Thymus (tissue), 11 donors: ENCODE measurements at regions not wholly inside any gene's neighbourhood (a gene's known extent, or its start where the extent isn't known, plus 50 kb on each side); places are given as distances from the start of the nearest gene placed in this dataset.

Source experiments
- DNase-seq, 9 donors: peaks; one replicate each; pipeline ENCODE4 v3.0.0-alpha.2; 2013; ENCODE audit warnings: low spot score in 9 of 9, low read depth in 6 of 9, missing footprints in 1 of 9
- H3K27ac ChIP-seq, 2 donors: one replicate each; pipeline ENCODE4 v1.5.1; 2013; ENCODE audit warnings: control low read depth in 1 of 2, low read depth in 1 of 2, low read length in 1 of 2, mild to moderate bottlenecking in 1 of 2, moderate library complexity in 1 of 2
- H3K27me3 ChIP-seq, 2 donors: one replicate each; pipeline ENCODE4 v1.5.1; 2013; ENCODE audit warnings: low read length in 1 of 2; ENCODE audit not compliant: control insufficient read depth in 2 of 2, insufficient read depth in 1 of 2
- H3K36me3 ChIP-seq, 2 donors: one replicate each; pipeline ENCODE4 v1.5.1; 2013; ENCODE audit warnings: low read length in 1 of 2, mild to moderate bottlenecking in 1 of 2, moderate library complexity in 1 of 2; ENCODE audit not compliant: control insufficient read depth in 2 of 2, insufficient read depth in 2 of 2
- H3K4me1 ChIP-seq, 2 donors: one replicate each; pipeline ENCODE4 v1.5.1; 2013; ENCODE audit warnings: low read length in 2 of 2; ENCODE audit not compliant: control insufficient read depth in 2 of 2, insufficient read depth in 2 of 2
- H3K4me3 ChIP-seq, 2 donors: one replicate each; pipeline ENCODE4 v1.5.1; 2013; ENCODE audit warnings: low read length in 2 of 2, control low read depth in 1 of 2, mild to moderate bottlenecking in 1 of 2
- H3K9me3 ChIP-seq, 2 donors: one replicate each; pipeline ENCODE4 v1.5.1; 2013; ENCODE audit warnings: low read length in 1 of 2, mild to moderate bottlenecking in 1 of 2; ENCODE audit not compliant: control insufficient read depth in 2 of 2, insufficient read depth in 1 of 2
- WGBS: extraction: QIAGEN DNeasy Blood & Tissue Kit; methylation state at CpG from one replicate; pipeline ENCODE4 v1.1.7; 2013; 5-methylcytosine and 5-hydroxymethylcytosine counted together
- donor health status: healthy.

- Histone ChIP-seq H3K9me3 (no peaks in the 10 kb centered on the region), H3K4me1 (no peaks in the 10 kb centered on the region), H3K27me3 (no peaks in the 10 kb centered on the region), H3K27ac (no peak overlapping the region), H3K4me3 (no peak overlapping the region), H3K36me3 (no peaks in the 10 kb centered on the region)
- DNase-seq: no peak
- 89% methylated on average over 6 of the region's 6 CpGs for WGBS
These were observed 74.8 kb upstream of the NECTIN1 start for GRCh38 chr11:119803726-119804294.

- Histone ChIP-seq H3K4me1 (no peaks in the 10 kb centered on the region), H3K27ac (no peak overlapping the region), H3K4me3 (no peak overlapping the region), H3K36me3 (no peaks in the 10 kb centered on the region), H3K9me3 (no peaks in the 10 kb centered on the region), H3K27me3 (no peaks in the 10 kb centered on the region)
- 78% methylated on average over 6 of the region's 6 CpGs for WGBS
- no peak for DNase-seq
These were observed 74.1 kb upstream of the NECTIN1 start for GRCh38 chr11:119803139-119803538.

GRCh38 chr11:119802670-119803069 is 73.7 kb upstream of the NECTIN1 start:
- DNase-seq: no peak
- Histone ChIP-seq H3K4me1 (no peaks in the 10 kb centered on the region), H3K36me3 (no peaks in the 10 kb centered on the region), H3K27ac (no peak overlapping the region), H3K9me3 (no peaks in the 10 kb centered on the region), H3K27me3 (peaks cover 0 to 2% of the 10 kb centered on the region in 2 donors), H3K4me3 (no peak overlapping the region)
- WGBS: 82% methylated on average over 5 of the region's 5 CpGs

GRCh38 chr11:119800619-119801018 is 71.6 kb upstream of the NECTIN1 start:
- Histone ChIP-seq H3K27me3 (peaks cover 0 to 17% of the 10 kb centered on the region in 2 donors), H3K4me1 (no peaks in the 10 kb centered on the region), H3K4me3 (no peak overlapping the region), H3K9me3 (no peaks in the 10 kb centered on the region), H3K27ac (no peak overlapping the region), H3K36me3 (no peaks in the 10 kb centered on the region)
- DNase-seq: no peak
- WGBS: 95% methylated on average over 5 of the region's 5 CpGs

GRCh38 chr11:119800171-119800570 is 71.2 kb upstream of the NECTIN1 start:
- 93% methylated on average over 2 of the region's 2 CpGs for WGBS
- Histone ChIP-seq H3K9me3 (no peaks in the 10 kb centered on the region), H3K4me3 (no peak overlapping the region), H3K27ac (no peak overlapping the region), H3K4me1 (no peaks in the 10 kb centered on the region), H3K27me3 (peaks cover 0 to 17% of the 10 kb centered on the region in 2 donors), H3K36me3 (no peaks in the 10 kb centered on the region)
- no peak for DNase-seq

GRCh38 chr11:119798656-119799055 is 69.7 kb upstream of the NECTIN1 start:
- no peak overlapping the region for H3K4me3 ChIP-seq
- WGBS: 82% methylated on average over 3 of the region's 3 CpGs
- H3K4me1 ChIP-seq: no peaks in the 10 kb centered on the region
- DNase-seq: no peak
- H3K36me3 ChIP-seq: no peaks in the 10 kb centered on the region
- H3K9me3 ChIP-seq: no peaks in the 10 kb centered on the region
- H3K27me3 ChIP-seq: peaks cover 0 to 17% of the 10 kb centered on the region in 2 donors
- H3K27ac ChIP-seq: no peak overlapping the region

GRCh38 chr11:119797736-119798135 is 68.7 kb upstream of the NECTIN1 start:
- Histone ChIP-seq H3K4me1 (no peaks in the 10 kb centered on the region), H3K36me3 (no peaks in the 10 kb centered on the region), H3K27ac (no peak overlapping the region), H3K9me3 (no peaks in the 10 kb centered on the region), H3K27me3 (peaks cover 0 to 17% of the 10 kb centered on the region in 2 donors), H3K4me3 (no peak overlapping the region)
- 66% methylated on average over 4 of the region's 4 CpGs for WGBS
- DNase-seq: no peak

GRCh38 chr11:119797123-119797611 is 68.2 kb upstream of the NECTIN1 start:
- Histone ChIP-seq H3K4me1 (no peaks in the 10 kb centered on the region), H3K4me3 (no peak overlapping the region), H3K27me3 (peaks cover 0 to 17% of the 10 kb centered on the region in 2 donors), H3K27ac (no peak overlapping the region), H3K36me3 (no peaks in the 10 kb centered on the region), H3K9me3 (no peaks in the 10 kb centered on the region)
- WGBS: 26% methylated on average over 12 of the region's 12 CpGs
- no peak for DNase-seq

- no peak for DNase-seq
- Histone ChIP-seq H3K4me3 (no peak overlapping the region), H3K36me3 (no peaks in the 10 kb centered on the region), H3K9me3 (no peaks in the 10 kb centered on the region), H3K4me1 (no peaks in the 10 kb centered on the region), H3K27ac (no peak overlapping the region), H3K27me3 (peaks cover 0 to 19% of the 10 kb centered on the region in 2 donors)
- 70% methylated on average over 8 of the region's 8 CpGs for WGBS
These were observed 67.5 kb upstream of the NECTIN1 start for GRCh38 chr11:119796363-119797060.
